ENCODE measurements at regions not wholly inside any gene's neighbourhood (a gene's known extent, or its start where the extent isn't known, plus 50 kb on each side); places are given as distances from the start of the nearest gene placed in this dataset.

- ChIA-PET CTCF (no interaction called here), POLR2A (no interaction called here)
- H3K4me3 ChIP-seq (ENCODE audit: low read depth, low read length): no peak overlapping the region
- no peak for DNase-seq (ENCODE audit: low read depth)
- TF ChIP-seq, protein P1, sequence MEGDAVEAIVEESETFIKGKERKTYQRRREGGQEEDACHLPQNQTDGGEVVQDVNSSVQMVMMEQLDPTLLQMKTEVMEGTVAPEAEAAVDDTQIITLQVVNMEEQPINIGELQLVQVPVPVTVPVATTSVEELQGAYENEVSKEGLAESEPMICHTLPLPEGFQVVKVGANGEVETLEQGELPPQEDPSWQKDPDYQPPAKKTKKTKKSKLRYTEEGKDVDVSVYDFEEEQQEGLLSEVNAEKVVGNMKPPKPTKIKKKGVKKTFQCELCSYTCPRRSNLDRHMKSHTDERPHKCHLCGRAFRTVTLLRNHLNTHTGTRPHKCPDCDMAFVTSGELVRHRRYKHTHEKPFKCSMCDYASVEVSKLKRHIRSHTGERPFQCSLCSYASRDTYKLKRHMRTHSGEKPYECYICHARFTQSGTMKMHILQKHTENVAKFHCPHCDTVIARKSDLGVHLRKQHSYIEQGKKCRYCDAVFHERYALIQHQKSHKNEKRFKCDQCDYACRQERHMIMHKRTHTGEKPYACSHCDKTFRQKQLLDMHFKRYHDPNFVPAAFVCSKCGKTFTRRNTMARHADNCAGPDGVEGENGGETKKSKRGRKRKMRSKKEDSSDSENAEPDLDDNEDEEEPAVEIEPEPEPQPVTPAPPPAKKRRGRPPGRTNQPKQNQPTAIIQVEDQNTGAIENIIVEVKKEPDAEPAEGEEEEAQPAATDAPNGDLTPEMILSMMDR (IDR thresholded peaks at IDR 0.05; ENCODE audit: insufficient read depth, low read depth, low read length): no peak
- H3K27me3 ChIP-seq (ENCODE audit: control insufficient read depth, insufficient read depth, low read length): no peaks in the 10 kb centered on the region
- no peaks in the 10 kb centered on the region for H3K36me3 ChIP-seq (ENCODE audit: control insufficient read depth, insufficient read depth, low read length)
Measured at GRCh38 chr11:133724116-133724515, 121.2 kb downstream of the SPATA19 start.

DNA sequence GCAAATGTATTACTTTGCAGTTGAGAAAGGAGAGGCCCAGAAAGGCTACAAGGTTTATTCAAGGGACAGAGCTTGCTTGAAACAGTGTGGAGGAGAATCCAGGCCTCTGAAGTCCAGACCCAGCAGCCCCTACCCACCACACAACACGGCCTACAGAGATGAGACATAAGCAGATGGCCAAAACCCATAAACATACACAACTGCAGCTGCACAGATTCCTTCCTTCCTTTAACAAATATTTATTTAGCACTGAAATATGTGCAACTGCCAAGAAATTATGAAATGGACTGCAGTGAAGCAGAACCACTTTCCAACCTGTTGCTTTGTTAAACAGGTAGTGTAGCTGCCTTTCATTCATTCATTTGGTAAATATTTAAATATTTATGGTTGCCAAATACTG lies 122.3 kb downstream of the SPATA19 start:
- Histone ChIP-seq H3K27me3 (ENCODE audit: control insufficient read depth, insufficient read depth, low read length) (no peaks in the 10 kb centered on the region), H3K4me3 (ENCODE audit: low read depth, low read length) (no peak overlapping the region), H3K36me3 (ENCODE audit: control insufficient read depth, insufficient read depth, low read length) (no peaks in the 10 kb centered on the region)
- TF ChIP-seq, protein P1 (IDR thresholded peaks at IDR 0.05; ENCODE audit: insufficient read depth, low read depth, low read length): no peak
- CTCF ChIA-PET: no interaction called here
- DNase-seq (ENCODE audit: low read depth): no peak
- POLR2A ChIA-PET: no interaction called here

DNA sequence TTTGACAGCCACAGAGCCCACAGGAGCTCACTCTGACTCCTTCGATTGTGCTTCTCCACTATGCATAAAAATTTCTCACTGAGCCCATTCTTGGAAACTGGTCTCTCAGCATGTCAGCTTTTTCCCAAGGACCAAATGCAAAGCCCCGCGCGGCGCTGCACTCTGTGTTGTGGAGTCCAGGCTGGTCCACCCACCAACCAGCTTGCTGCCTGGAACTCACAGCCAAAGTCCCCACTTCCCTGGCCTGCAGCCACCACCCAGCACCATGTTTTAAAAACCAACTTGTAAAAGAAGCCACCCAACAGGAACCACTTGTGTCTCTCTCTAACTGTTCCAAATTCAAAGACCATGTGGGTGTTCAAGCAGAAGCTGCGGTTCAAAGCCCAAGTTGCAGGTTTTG lies 124.4 kb downstream of the SPATA19 start:
- POLR2A ChIA-PET: no interaction called here
- no peak overlapping the region for H3K4me3 ChIP-seq (ENCODE audit: low read depth, low read length)
- no peaks in the 10 kb centered on the region for H3K27me3 ChIP-seq (ENCODE audit: control insufficient read depth, insufficient read depth, low read length)
- H3K36me3 ChIP-seq (ENCODE audit: control insufficient read depth, insufficient read depth, low read length): no peaks in the 10 kb centered on the region
- TF ChIP-seq, protein P1 (IDR thresholded peaks at IDR 0.05; ENCODE audit: insufficient read depth, low read depth, low read length): no peak
- DNase-seq (ENCODE audit: low read depth): no peak
- CTCF ChIA-PET: no interaction called here

- TF ChIP-seq, protein P1 (IDR thresholded peaks at IDR 0.05; ENCODE audit: insufficient read depth, low read depth, low read length): no peak
- Histone ChIP-seq H3K36me3 (ENCODE audit: control insufficient read depth, insufficient read depth, low read length) (no peaks in the 10 kb centered on the region), H3K27me3 (ENCODE audit: control insufficient read depth, insufficient read depth, low read length) (no peaks in the 10 kb centered on the region), H3K4me3 (ENCODE audit: low read depth, low read length) (no peak overlapping the region)
- no peak for DNase-seq (ENCODE audit: low read depth)
- CTCF ChIA-PET: no interaction called here
- POLR2A ChIA-PET: no interaction called here
Measured at GRCh38 chr11:133719532-133720235, 125.6 kb downstream of the SPATA19 start.

- H3K27me3 ChIP-seq (ENCODE audit: control insufficient read depth, insufficient read depth, low read length): no peaks in the 10 kb centered on the region
- H3K36me3 ChIP-seq (ENCODE audit: control insufficient read depth, insufficient read depth, low read length): no peaks in the 10 kb centered on the region
- CTCF ChIA-PET: no interaction called here
- no peak for DNase-seq (ENCODE audit: low read depth)
- TF ChIP-seq, protein P1 (IDR thresholded peaks at IDR 0.05; ENCODE audit: insufficient read depth, low read depth, low read length): no peak
- POLR2A ChIA-PET: no interaction called here
- H3K4me3 ChIP-seq (ENCODE audit: low read depth, low read length): no peak overlapping the region
Measured at GRCh38 chr11:133718831-133719230, 126.5 kb downstream of the SPATA19 start.

Data from BJ (cell line).